Eye (tissue), 1 donor: ENCODE measurements at regions not wholly inside any gene's neighbourhood (a gene's known extent, or its start where the extent isn't known, plus 50 kb on each side); places are given as distances from the start of the nearest gene placed in this dataset.
"Not testable (repeated sequence)": the region's sequence is repeated elsewhere in the genome, so short reads cannot be mapped to it uniquely, and the experiment has no call there.

Experiments
- DNase-seq: peaks from one replicate; pipeline ENCODE4 v3.0.0-alpha.2; 2015

GRCh38 chr22:48407256-48407955 is 1420.3 kb downstream of the BRD1 start:
- DNase-seq = no peak

GRCh38 chr22:48406161-48406560 is 1421.5 kb downstream of the BRD1 start:
- DNase-seq = no peak

GRCh38 chr22:48405741-48406140 is 1421.9 kb downstream of the BRD1 start:
- no peak for DNase-seq

GRCh38 chr22:48404801-48405447 is 1422.7 kb downstream of the BRD1 start:
- DNase-seq = no peak

- DNase-seq = no peak
These were observed 1423.9 kb downstream of the BRD1 start for GRCh38 chr22:48403521-48404403.

- no peak for DNase-seq
These were observed 1425.1 kb downstream of the BRD1 start for GRCh38 chr22:48402591-48403031.

GRCh38 chr22:48401523-48401922 is 1426.2 kb downstream of the BRD1 start:
- DNase-seq = not testable (repeated sequence)

- no peak for DNase-seq
These were observed 1429.3 kb downstream of the BRD1 start for GRCh38 chr22:48398181-48398905.

- no peak for DNase-seq
These were observed 1430.0 kb downstream of the BRD1 start for GRCh38 chr22:48397531-48398180.

- peak; percentile 8 for DNase-seq
These were observed 1430.7 kb downstream of the BRD1 start for GRCh38 chr22:48396785-48397530.

- no peak for DNase-seq
These were observed 1431.4 kb downstream of the BRD1 start for GRCh38 chr22:48396091-48396784.

GRCh38 chr22:48395201-48395600 is 1432.5 kb downstream of the BRD1 start:
- peak; percentile 51 for DNase-seq

- no peak for DNase-seq
These were observed 1432.9 kb downstream of the BRD1 start for GRCh38 chr22:48394787-48395186.

- DNase-seq = no peak
These were observed 1433.8 kb downstream of the BRD1 start for GRCh38 chr22:48393885-48394284.

- DNase-seq = peak; percentile 71
These were observed 1434.7 kb downstream of the BRD1 start for GRCh38 chr22:48393041-48393370.

GRCh38 chr22:48391820-48392219 is 1435.9 kb downstream of the BRD1 start:
- DNase-seq = no peak

- no peak for DNase-seq
These were observed 1436.4 kb downstream of the BRD1 start for GRCh38 chr22:48391171-48391711.

GRCh38 chr22:48389916-48390315 is 1437.8 kb downstream of the BRD1 start:
- DNase-seq = no peak

GRCh38 chr22:48382197-48382596 is 1445.5 kb downstream of the BRD1 start:
- no peak for DNase-seq

GRCh38 chr22:48380016-48380665 is 1447.5 kb downstream of the BRD1 start:
- no peak for DNase-seq
